ENCODE measurements at regions not wholly inside any gene's neighbourhood (a gene's known extent, or its start where the extent isn't known, plus 50 kb on each side); places are given as distances from the start of the nearest gene placed in this dataset.

DNA sequence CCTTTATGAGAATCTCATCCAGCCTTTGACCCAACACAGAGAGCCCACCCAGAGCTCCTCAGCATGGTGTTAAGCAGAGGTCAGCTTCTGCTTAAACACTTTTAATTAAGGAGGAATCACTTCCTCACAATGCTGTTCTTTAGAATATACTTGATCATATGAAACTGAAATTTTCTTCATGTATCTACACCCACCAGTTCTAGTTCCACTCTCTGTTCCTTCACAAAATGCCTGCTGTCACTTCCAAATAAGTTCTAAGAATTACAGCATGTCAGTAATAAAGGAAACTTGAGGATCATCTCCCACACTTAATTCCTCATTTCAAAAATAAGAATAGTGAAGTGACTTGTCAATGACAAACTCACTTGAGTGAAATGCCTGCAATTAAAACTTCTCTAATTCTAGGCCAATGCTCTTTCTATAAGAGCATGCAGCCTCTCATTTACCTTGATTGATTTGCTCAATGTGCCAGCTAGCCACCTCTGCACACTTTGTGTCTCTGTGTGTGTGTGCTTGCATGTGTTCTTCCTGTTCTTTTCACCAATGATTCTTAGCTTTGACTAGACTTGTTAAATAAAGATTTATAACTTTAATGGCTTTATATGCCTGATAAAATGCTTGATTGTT, 356.3 kb downstream of the PLPP3 start:
- TF ChIP-seq, protein P1, sequence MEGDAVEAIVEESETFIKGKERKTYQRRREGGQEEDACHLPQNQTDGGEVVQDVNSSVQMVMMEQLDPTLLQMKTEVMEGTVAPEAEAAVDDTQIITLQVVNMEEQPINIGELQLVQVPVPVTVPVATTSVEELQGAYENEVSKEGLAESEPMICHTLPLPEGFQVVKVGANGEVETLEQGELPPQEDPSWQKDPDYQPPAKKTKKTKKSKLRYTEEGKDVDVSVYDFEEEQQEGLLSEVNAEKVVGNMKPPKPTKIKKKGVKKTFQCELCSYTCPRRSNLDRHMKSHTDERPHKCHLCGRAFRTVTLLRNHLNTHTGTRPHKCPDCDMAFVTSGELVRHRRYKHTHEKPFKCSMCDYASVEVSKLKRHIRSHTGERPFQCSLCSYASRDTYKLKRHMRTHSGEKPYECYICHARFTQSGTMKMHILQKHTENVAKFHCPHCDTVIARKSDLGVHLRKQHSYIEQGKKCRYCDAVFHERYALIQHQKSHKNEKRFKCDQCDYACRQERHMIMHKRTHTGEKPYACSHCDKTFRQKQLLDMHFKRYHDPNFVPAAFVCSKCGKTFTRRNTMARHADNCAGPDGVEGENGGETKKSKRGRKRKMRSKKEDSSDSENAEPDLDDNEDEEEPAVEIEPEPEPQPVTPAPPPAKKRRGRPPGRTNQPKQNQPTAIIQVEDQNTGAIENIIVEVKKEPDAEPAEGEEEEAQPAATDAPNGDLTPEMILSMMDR (IDR thresholded peaks at IDR 0.05) = no peak
- TF ChIP-seq ZFX (IDR thresholded peaks at IDR 0.05; ENCODE audit: borderline replicate concordance) = no peak

All from 22Rv1 (cell line).